ENCODE measurements at regions not wholly inside any gene's neighbourhood (a gene's known extent, or its start where the extent isn't known, plus 50 kb on each side); places are given as distances from the start of the nearest gene placed in this dataset.

DNA sequence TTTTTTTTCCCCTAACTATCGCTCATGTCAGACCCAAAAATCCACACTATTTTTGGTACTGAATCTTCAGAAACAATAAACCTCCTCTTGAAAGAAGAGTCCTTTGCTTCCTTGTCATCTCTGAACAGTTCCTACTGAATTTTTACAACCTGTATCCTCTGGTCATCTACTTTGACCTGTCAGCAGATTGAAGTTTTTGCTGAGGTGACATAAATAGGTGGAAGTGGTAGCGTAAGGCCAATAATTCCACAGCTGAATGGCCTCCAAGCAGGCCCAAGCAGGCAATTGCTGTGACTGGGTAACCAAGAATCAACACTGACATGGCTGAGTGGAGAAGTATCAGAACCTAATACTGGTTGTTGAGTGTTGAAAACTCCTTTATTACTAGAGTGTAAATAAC is 117.4 kb upstream of the MAGI2 start:
- TF ChIP-seq, protein P1, sequence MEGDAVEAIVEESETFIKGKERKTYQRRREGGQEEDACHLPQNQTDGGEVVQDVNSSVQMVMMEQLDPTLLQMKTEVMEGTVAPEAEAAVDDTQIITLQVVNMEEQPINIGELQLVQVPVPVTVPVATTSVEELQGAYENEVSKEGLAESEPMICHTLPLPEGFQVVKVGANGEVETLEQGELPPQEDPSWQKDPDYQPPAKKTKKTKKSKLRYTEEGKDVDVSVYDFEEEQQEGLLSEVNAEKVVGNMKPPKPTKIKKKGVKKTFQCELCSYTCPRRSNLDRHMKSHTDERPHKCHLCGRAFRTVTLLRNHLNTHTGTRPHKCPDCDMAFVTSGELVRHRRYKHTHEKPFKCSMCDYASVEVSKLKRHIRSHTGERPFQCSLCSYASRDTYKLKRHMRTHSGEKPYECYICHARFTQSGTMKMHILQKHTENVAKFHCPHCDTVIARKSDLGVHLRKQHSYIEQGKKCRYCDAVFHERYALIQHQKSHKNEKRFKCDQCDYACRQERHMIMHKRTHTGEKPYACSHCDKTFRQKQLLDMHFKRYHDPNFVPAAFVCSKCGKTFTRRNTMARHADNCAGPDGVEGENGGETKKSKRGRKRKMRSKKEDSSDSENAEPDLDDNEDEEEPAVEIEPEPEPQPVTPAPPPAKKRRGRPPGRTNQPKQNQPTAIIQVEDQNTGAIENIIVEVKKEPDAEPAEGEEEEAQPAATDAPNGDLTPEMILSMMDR (conservative IDR thresholded peaks at IDR 0.05; ENCODE audit: low read depth, low read length): no peak
- TF ChIP-seq EZH2 (IDR thresholded peaks at IDR 0.05; ENCODE audit: low read length, unreplicated experiment) (no peak), EZH2phosphoT487 (IDR thresholded peaks at IDR 0.05; ENCODE audit: borderline replicate concordance, low read length) (no peak)

Measured in PC-3 (cell line).